Fibroblast of lung (primary cell): ENCODE measurements at regions not wholly inside any gene's neighbourhood (a gene's known extent, or its start where the extent isn't known, plus 50 kb on each side); places are given as distances from the start of the nearest gene placed in this dataset.
A peak's percentile ranks its signal among the peaks of the same experiment; 100 is the strongest.
"Not testable (repeated sequence)": the region's sequence is repeated elsewhere in the genome, so short reads cannot be mapped to it uniquely, and the experiment has no call there.

Experiments
- DNase-seq, 2 donors: peaks; one replicate each; pipeline versions ENCODE4 v3.0.0 to v3.0.0-alpha.2; 2010; ENCODE audit warnings: low read depth in 2 of 2
- H2AFZ ChIP-seq: 2 replicates; pipeline ENCODE4 v1.5.1; 2012; ENCODE audit warnings: low read length, control low read depth, inconsistent platforms
- H3K27ac ChIP-seq: 2 replicates; pipeline ENCODE4 v1.5.1; 2011; ENCODE audit warnings: low read length, control low read depth; ENCODE audit not compliant: insufficient read depth
- H3K27me3 ChIP-seq: 2 replicates; pipeline ENCODE4 v1.5.1; 2011; ENCODE audit warnings: mild to moderate bottlenecking, low read length; ENCODE audit not compliant: control insufficient read depth, insufficient read depth
- H3K36me3 ChIP-seq: 2 replicates; pipeline ENCODE4 v1.5.1; 2011; ENCODE audit warnings: low read length; ENCODE audit not compliant: control insufficient read depth, insufficient read depth
- H3K4me1 ChIP-seq: 2 replicates; pipeline ENCODE4 v1.5.1; 2011; ENCODE audit warnings: low read length; ENCODE audit not compliant: control insufficient read depth, insufficient read depth; ENCODE audit errors: extremely low read depth
- H3K4me2 ChIP-seq: 2 replicates; pipeline ENCODE4 v1.5.1; 2011; ENCODE audit warnings: low read length, control low read depth; ENCODE audit not compliant: insufficient read depth; ENCODE audit errors: extremely low read depth
- H3K4me3 ChIP-seq, 4 experiments: fragments of 200-600 bp in 1 of 4; sonication (generic) in 1 of 4; replicated peaks in 1 of 4; 2 replicates each; pipeline ENCODE4 v1.5.1; 2011 to 2016; ENCODE audit warnings: low read length in 4 of 4, low read depth in 3 of 4, mild to moderate bottlenecking in 3 of 4, control low read depth in 2 of 4, inconsistent platforms in 1 of 4, mixed read lengths in 1 of 4; ENCODE audit not compliant: insufficient read depth in 1 of 4; ENCODE audit errors: control extremely low read depth in 1 of 4
- H3K79me2 ChIP-seq: 2 replicates; pipeline ENCODE4 v1.5.1; 2012; ENCODE audit warnings: mild to moderate bottlenecking, low read length, inconsistent platforms; ENCODE audit not compliant: control insufficient read depth, insufficient read depth
- H3K9ac ChIP-seq: 2 replicates; pipeline ENCODE4 v1.5.1; 2011; ENCODE audit warnings: mild to moderate bottlenecking, low read length, control low read depth; ENCODE audit not compliant: insufficient read depth
- H3K9me3 ChIP-seq: 2 replicates; pipeline ENCODE4 v1.5.1; 2012; ENCODE audit warnings: low read depth, low read length; ENCODE audit not compliant: control insufficient read depth, insufficient read depth
- H4K20me1 ChIP-seq: 2 replicates; pipeline ENCODE4 v1.5.1; 2011; ENCODE audit warnings: low read length; ENCODE audit not compliant: control insufficient read depth, insufficient read depth; ENCODE audit errors: extremely low read depth
- EZH2 ChIP-seq: IDR thresholded peaks from 2 replicates; pipeline ENCODE4 v1.5.1; 2012; ENCODE audit warnings: low read length, control low read depth, mild to moderate bottlenecking; ENCODE audit errors: missing control alignments
- TF ChIP-seq, protein P1 (sequence below), 2 donors: IDR thresholded peaks in 1 of 2; conservative IDR thresholded peaks in 1 of 2; 1 replicate in 1 of 2; 2 replicates in 1 of 2; pipeline ENCODE4 v1.5.1; 2011 to 2012; ENCODE audit warnings: low read length in 2 of 2, control low read depth in 1 of 2, inconsistent platforms in 1 of 2, low read depth in 1 of 2, mild to moderate bottlenecking in 1 of 2

DNA sequence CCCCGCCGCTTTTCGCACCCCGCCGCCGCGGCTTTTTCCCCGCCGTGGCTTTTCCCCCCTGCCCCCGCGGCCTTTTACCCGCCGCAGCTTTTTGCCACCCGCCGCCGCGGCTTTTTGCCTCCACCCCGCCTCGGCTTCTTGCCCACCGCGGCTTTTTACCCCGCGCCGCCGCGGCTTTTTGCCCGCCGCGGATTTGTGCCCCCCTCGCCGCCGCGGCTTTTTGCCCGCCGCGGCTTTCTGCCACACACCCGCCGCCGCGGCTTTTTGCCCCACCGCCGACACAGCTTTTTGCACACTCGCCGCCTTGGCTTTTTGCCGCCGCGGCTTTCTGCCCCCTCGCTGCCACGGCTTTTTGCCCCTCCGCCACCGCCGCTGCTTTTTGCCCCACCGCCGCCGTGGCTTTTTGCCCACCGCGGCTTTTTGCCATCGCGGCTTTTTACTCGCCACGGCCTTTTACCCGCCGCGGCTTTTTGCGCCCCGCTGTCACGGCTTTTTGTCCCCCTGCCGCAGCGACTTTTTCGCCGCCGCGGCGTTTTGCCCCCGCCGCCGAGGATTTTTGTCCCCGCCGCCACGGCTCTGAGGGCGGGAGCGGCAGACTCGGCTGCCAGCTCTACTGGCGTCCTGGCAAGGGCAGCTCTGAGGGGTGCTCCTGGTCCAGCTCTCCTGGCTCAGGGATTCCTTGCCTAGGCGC is 473.6 kb downstream of the FAM72C start:
- H3K4me2 ChIP-seq, H3K4me1 ChIP-seq, H2AFZ ChIP-seq, H3K9me3 ChIP-seq, H3K9ac ChIP-seq, H3K79me2 ChIP-seq, H3K27me3 ChIP-seq, H4K20me1 ChIP-seq, DNase-seq, H3K27ac ChIP-seq, H3K36me3 ChIP-seq: not testable (repeated sequence)
- peak overlapping the region in 1 of 4 experiments; percentile 45 for H3K4me3 ChIP-seq
- TF ChIP-seq EZH2 = peak; percentile 51

DNA sequence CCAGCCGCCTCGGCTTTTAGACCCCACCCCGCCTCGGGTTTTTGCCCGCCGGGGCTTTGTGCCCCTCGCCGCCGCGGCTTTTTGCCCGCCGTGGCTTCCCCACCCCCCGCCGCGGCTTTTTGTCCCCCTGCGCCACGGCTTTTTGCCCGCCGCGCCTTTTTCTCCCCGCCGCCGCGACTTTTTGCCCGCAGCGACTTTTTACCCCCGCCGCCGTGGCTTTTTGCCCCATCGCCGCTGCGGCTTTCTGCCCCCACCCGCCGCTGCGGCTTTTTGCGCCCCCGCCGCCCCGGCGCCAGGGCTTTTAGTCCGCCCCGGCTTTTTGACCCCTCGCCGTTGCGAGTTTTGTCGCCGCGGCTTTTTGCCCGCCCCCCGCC is 474.4 kb downstream of the FAM72C start:
- H4K20me1 ChIP-seq = no peaks in the 10 kb centered on the region
- no peak for DNase-seq
- no peaks in the 10 kb centered on the region for H3K79me2 ChIP-seq
- no peaks in the 10 kb centered on the region for H3K36me3 ChIP-seq
- H3K4me2 ChIP-seq = no peak overlapping the region
- TF ChIP-seq, protein P1, sequence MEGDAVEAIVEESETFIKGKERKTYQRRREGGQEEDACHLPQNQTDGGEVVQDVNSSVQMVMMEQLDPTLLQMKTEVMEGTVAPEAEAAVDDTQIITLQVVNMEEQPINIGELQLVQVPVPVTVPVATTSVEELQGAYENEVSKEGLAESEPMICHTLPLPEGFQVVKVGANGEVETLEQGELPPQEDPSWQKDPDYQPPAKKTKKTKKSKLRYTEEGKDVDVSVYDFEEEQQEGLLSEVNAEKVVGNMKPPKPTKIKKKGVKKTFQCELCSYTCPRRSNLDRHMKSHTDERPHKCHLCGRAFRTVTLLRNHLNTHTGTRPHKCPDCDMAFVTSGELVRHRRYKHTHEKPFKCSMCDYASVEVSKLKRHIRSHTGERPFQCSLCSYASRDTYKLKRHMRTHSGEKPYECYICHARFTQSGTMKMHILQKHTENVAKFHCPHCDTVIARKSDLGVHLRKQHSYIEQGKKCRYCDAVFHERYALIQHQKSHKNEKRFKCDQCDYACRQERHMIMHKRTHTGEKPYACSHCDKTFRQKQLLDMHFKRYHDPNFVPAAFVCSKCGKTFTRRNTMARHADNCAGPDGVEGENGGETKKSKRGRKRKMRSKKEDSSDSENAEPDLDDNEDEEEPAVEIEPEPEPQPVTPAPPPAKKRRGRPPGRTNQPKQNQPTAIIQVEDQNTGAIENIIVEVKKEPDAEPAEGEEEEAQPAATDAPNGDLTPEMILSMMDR (conservative IDR thresholded peaks at IDR 0.05 in 1 of 2, IDR thresholded peaks at IDR 0.05 in 1 of 2; ENCODE audit: low read depth in 1 of 2, low read length in 2 of 2) = no peak
- no peak for TF ChIP-seq EZH2
- H3K9ac ChIP-seq = no peak overlapping the region
- no peak overlapping the region for H2AFZ ChIP-seq
- H3K27ac ChIP-seq = no peak overlapping the region
- no peaks in the 10 kb centered on the region for H3K27me3 ChIP-seq
- H3K4me3 ChIP-seq = peak overlapping the region in 1 of 4 experiments; percentile 29
- no peaks in the 10 kb centered on the region for H3K4me1 ChIP-seq
- no peaks in the 10 kb centered on the region for H3K9me3 ChIP-seq

DNA sequence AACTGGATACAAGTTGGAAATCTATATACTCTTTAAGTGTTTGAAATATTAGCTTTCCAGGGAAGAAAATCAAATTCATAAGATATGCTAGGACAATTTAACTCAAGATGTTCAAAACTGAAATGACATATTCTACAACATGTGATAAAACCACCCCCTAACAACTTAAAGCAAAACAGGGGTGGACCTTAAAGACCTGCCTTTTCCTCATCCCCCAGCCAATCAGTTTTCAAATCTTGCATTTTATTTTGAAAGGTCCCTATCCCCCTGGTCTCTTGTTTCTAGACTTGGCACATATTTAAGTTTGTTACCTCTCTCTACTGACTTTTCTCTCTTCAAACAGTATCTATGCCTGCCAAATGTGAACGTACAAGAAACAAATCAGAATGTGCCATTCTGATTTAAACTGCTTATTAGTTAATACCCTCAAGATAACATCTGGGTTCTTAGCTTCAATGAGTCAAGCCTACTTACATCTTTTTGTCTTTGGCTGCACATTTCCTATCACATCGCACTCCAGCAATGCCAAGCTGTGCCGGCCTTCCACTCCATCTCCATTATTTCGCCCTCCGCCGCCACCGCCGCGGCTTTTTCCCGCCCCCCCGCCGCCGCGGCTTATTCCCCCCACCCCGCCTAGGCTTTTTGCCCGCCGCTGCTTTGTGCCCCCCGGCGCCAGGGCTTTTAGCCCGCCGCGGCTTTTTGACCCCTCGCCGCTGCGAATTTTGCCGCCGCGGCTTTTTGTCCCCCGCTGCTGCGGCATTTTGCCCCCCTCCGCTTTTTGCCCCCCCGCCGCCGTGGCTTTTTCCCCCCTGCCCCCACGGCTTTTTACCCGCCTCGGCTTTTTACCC is 475.0 kb downstream of the FAM72C start:
- not testable (repeated sequence) for DNase-seq, H3K4me1 ChIP-seq, H3K27me3 ChIP-seq, H2AFZ ChIP-seq, H3K27ac ChIP-seq, H3K9me3 ChIP-seq, H3K79me2 ChIP-seq, H4K20me1 ChIP-seq, H3K9ac ChIP-seq, H3K4me3 ChIP-seq, H3K4me2 ChIP-seq, H3K36me3 ChIP-seq
- TF ChIP-seq EZH2 = peak; percentile 80
